NCI-H2107 treated with DMSO at 0.1 percent for 48 hours (cell line): ENCODE measurements at regions not wholly inside any gene's neighbourhood (a gene's known extent, or its start where the extent isn't known, plus 50 kb on each side); places are given as distances from the start of the nearest gene placed in this dataset.
A peak's percentile ranks its signal among the peaks of the same experiment; 100 is the strongest.
"Not testable (repeated sequence)": the region's sequence is repeated elsewhere in the genome, so short reads cannot be mapped to it uniquely, and the experiment has no call there.

Experiments
- DNase-seq: peaks from one replicate; lab custom pipeline; 2025; ENCODE audit not compliant: unreplicated experiment; lab: John Stamatoyannopoulos, UW

GRCh38 chr9:129439242-129439641 lies 181.7 kb downstream of the C9orf50 start:
- no peak for DNase-seq

DNA sequence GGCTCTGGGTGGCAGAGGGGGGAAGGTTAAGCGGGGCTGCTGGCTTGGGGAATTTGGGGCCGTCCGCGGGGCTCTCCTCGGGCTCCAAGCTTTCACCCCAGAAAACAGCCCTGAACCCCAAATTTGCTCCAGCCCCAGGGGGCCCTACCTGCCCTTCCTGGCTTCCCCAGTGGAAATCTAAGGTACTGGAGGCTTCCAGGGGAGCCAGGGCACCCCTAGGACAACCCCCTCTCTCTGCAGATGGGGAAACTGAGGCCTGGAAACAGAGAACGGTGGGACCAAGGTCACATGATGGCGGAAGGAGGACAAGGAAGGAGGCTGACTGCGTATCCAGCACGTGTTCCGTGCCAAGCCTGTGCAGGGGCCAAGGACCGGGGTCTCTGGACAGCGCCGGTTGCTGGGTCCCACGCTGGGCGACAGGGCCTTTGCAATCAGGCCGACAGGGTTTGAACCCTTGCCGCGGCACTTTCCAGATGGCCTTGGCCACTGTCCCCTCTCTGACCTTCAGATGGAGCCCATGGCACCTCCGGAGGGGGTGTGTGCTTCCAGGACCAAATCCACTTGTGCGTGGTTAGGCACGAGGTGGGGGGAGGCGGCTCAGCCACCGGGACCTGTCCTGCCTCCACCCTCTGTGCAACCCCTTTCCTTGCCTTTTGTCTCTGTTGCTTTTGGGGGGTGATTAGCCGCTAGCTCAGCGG lies 183.1 kb downstream of the C9orf50 start:
- no peak for DNase-seq

GRCh38 chr9:129436751-129437625 lies 183.9 kb downstream of the C9orf50 start:
- DNase-seq = no peak

DNA sequence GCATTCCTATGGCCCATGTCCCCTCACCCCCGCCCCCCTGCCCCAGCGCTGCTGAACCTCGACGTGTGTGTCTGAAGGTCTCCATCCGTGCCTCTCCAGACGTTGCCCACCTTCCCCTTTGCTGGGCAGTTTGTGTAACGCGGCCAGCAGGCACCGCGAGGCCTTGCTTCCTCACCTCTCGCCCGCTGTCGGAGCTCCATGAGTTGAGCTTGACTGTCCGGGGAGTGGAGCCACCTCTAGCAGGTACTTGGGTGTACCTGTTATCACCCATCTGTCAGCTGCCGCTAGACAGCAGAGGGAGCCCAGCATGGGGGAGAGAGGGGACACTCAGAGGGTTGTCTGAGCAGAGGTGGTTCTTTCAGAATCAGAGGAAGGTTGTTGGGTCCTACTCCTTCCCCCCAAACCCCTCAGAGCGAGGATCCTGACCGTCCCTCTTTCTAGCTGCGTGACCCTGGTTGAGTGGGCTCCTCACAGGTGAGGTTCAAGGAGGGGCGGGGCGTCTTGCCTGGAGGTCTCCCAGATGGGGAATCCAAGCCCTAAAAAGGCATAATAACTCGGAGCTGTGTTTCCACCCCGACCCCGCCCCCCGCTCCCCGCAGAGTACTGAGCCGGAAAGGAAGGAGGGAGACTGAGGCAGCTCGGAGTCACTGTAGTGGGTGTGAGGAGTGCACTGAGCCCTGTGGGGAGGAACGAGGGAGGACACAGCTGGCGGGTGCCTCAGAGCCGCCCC lies 184.7 kb downstream of the C9orf50 start:
- no peak for DNase-seq

DNA sequence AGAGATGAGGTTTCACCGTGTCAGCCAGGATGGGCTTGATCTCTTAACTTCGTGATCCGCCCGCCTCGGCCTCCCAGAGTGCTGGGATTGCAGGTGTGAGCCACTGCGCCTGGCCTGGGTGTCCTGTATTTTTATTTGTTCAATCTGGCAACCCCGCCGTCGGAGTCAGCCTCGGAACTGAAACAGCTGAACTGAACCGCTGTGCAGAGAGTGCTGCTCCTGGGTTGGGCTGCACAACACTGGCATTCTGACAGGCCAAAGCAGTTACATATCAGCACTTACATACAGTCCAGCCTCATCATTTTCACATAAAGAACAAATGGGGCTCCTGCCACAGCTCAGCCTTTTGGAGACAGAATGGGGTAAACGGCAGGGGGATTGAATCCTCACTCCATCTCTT lies 185.6 kb downstream of the C9orf50 start:
- DNase-seq = no peak

DNA sequence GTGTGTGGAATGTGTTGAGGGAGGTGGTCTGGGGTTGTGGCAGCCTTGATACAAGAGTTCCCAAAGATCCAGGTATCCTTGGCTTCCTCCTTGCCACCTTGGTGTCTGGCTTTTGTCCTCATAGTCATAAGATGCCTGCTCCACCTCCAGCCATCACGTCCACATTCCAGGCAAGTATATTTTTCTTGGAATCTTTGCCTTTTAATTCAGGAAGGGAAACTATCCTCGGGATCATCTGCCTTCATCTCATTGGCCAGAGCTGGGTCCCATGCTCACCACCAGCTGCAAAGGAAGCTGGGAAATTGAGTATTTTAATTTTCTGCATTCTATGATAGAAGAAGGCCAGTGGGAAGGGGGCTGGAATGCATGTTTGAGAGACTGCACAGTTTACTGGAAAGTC lies 186.7 kb downstream of the C9orf50 start:
- DNase-seq = no peak

DNA sequence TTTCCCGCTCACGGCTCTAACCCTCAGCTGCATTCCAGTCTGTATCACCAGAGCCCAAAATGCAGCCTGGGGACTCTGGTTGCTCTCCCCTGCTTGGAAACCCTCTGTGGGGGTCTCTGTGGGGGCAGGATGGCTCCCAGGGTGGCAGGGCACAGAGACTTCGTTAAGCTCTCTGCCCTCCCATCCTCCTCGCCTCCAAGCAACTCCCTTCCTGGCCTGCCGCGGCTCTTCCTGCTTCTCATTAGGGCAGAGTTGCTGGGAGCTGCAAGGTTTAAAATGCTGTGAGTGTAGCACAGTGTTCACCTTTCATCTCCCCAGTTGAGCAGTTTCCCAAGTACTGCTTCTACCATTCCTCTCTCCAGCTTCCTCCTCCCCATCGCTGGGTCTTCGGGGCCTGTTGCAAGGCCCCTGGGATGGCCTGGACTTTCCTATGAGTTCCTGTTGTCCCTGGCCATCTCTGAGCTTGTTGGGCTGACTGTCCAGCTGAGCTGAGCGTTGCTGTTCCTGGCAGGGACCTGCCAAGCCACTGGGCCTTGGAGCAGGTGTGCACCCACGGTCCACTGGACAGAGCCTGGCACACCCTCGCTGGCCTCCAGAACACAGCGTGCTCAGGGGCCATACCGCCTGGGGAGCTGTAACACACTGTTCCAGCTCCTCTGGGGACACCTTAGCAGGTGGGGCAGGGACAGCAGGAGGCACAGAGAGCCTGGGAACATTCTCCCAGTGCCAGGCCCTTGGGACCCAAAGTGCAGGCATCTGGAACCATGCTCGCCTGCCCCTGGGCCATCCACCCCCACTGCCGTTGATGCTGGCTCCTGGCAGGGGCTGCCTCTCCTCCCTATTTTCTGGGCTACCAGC lies 188.4 kb downstream of the C9orf50 start:
- DNase-seq = peak; percentile 6

- DNase-seq = no peak
These were observed 189.8 kb downstream of the C9orf50 start for GRCh38 chr9:129430940-129431643.

DNA sequence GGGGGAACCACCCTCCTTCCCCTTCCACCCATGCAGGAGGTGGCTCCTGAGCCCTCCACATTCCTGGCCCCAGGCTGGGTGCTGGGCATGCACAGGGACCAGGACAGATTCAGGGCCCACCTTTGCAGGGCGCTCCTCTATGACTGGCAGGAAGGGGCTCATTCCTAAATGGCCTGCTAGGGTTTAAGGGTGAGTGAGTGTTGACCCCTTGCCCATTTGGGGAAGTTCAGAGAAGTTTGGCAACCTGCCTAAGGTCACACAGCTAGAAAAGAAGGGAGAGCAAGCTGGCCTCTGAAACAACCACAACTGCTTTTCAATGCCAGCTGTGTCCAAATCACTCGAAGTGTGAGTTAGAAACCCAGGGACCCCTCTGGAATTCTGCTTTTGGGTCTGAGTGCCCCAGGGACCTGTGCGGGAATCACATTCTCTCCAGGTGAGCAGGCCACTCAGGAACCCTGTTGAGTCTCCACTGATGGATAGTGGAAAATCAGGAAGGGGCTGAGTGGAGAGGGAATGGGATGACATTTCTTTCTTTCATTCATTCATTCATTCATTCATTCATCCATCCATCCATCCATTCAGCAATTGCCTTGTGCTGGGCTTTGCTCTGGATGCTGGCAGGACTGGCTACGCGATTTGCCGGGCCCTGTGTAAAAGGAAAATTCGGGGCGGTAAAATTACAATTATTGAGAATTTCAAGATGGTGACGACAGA lies 191.9 kb downstream of the C9orf50 start:
- no peak for DNase-seq

GRCh38 chr9:129427149-129427548 lies 193.8 kb downstream of the C9orf50 start:
- DNase-seq = no peak

- not testable (repeated sequence) for DNase-seq
These were observed 197.1 kb downstream of the C9orf50 start for GRCh38 chr9:129423755-129424154.

GRCh38 chr9:129423216-129423615 lies 197.7 kb downstream of the C9orf50 start:
- no peak for DNase-seq

- DNase-seq = no peak
These were observed 198.1 kb downstream of the C9orf50 start for GRCh38 chr9:129422843-129423192.

DNA sequence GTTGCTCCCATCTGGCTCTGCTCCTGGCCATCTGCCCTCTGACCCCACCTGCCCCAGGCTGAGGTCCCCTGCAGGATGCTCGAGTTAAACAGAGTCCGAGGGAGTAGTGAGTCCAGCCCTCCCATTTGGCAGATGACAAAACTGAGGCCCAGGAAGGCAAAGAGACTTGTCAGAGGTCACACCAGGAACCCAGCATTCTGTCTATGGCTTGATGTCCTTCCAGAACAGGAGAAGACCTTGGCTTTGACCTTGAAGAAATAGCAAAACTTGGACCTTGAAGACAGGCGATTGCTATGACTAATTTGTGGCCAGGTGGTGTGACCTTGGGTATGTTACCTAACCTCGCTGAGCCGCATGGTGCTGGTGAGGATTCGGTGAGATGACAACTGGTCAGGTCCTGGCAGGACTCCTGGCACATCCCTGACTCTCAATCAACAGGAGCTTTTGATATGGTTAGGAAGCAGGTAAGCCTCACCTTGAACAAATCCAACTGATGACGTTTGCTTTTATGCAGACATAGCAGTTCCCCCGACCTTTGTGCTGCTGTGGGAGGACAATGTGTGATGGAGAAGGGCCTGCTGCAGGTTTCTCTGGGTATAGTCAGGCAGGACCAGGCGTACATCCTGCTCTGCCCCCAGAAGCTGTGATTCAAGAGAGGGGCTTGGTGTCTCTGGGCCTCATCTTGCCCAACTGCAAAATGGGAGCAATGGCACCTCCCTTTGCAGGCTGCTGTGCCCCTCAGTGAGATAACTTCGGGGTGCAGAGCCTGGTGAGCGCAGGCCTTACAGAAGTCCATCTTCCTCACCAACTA lies 198.7 kb downstream of the C9orf50 start:
- no peak for DNase-seq

DNA sequence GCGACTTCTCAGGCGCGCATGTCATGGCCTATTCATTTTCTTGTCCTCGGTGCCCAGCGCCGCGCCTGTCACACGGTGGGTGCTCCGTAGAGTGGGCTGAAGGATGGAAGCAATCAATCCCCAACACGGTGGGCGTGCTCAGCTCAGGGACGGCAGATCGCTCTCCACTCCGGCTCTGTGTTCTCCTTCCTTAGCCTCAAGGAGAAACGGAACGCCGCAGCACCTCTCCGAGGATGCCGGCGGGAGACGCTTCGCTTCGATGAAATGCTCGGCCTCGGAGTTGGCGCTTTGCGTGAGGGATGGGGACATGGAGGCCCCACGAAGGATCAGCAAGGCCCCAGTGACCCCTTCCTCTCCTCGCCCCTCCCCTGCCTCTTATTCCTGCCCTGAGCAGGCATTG lies 199.5 kb downstream of the C9orf50 start:
- DNase-seq = no peak

DNA sequence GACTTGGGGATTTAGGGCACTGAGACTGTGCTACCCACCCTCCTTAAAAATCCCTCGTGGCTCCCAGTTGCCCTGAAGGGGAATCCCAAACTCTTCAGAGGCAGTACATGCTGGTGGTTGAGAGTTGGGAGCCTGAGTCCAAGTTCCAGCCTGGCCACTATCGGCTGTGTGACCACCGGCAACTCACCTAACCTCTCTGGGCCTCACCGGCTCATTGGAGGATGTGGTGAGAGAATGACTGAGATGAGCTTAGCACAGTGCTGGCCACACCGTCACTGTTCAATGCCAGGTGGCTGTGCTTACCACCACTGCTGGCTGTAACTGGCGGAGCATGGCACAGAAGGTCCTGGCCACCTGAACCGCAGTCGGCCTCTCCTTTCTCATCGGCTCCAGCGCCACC lies 200.2 kb downstream of the C9orf50 start:
- no peak for DNase-seq

GRCh38 chr9:129419382-129419899 lies 201.5 kb downstream of the C9orf50 start:
- DNase-seq = no peak

GRCh38 chr9:129418451-129418850 lies 202.4 kb downstream of the C9orf50 start:
- no peak for DNase-seq
